H1 (cell line): ENCODE measurements at regions not wholly inside any gene's neighbourhood (a gene's known extent, or its start where the extent isn't known, plus 50 kb on each side); places are given as distances from the start of the nearest gene placed in this dataset.
"Not testable (repeated sequence)": the region's sequence is repeated elsewhere in the genome, so short reads cannot be mapped to it uniquely, and the experiment has no call there.

Experiments used
- CTCF ChIA-PET: fragments of 300-600 bp; sonication (Branson Sonifier 250); formaldehyde crosslinking; loops from one replicate; lab custom pipeline; 2021; ENCODE audit not compliant: partially characterized antibody; lab: Charles Lee
- POLR2A ChIA-PET: fragments of 300-600 bp; sonication (Branson Sonifier 250); formaldehyde crosslinking; loops from one replicate; lab custom pipeline; 2021; ENCODE audit warnings: inconsistent platforms; ENCODE audit not compliant: partially characterized antibody; lab: Charles Lee
- DNase-seq, 2 experiments: peaks; one replicate each; pipeline versions ENCODE4 v3.0.0 to v3.0.0-alpha.2; 2010 to 2022; ENCODE audit warnings: low spot score in 2 of 2, low read depth in 1 of 2, mixed read lengths in 1 of 2
- FAIRE-seq: peaks from 2 replicates; lab custom pipeline; 2011; peaks lifted over from hg19 to GRCh38; lab: Jason Lieb, UNC
- H2AFZ ChIP-seq: 2 replicates; pipeline ENCODE4 v1.8.1; 2012; ENCODE audit warnings: low read length, inconsistent platforms
- H2AK5ac ChIP-seq: 2 replicates; pipeline ENCODE4 v1.6.1; 2013; ENCODE audit warnings: low read depth, low read length
- H2BK120ac ChIP-seq: replicated peaks from 2 replicates; pipeline ENCODE3; 2013; ENCODE audit warnings: low read depth, low read length, inconsistent platforms
- H2BK12ac ChIP-seq: 2 replicates; pipeline ENCODE4 v1.6.1; 2013; ENCODE audit warnings: low read depth, low read length
- H2BK15ac ChIP-seq: 2 replicates; pipeline ENCODE4 v1.6.1; 2013; ENCODE audit warnings: low read length
- H2BK20ac ChIP-seq: 2 replicates; pipeline ENCODE4 v1.6.1; 2013; ENCODE audit warnings: low read length
- H2BK5ac ChIP-seq: 2 replicates; pipeline ENCODE4 v1.6.1; 2013; ENCODE audit warnings: low read depth, low read length
- H3K14ac ChIP-seq: 2 replicates; pipeline ENCODE4 v1.6.1; 2013; ENCODE audit warnings: inconsistent platforms; ENCODE audit not compliant: insufficient read length
- H3K18ac ChIP-seq: 2 replicates; pipeline ENCODE4 v1.6.1; 2013; ENCODE audit warnings: low read length; ENCODE audit errors: extremely low read depth
- H3K23ac ChIP-seq: 2 replicates; pipeline ENCODE4 v1.6.1; 2013; ENCODE audit warnings: inconsistent platforms; ENCODE audit not compliant: insufficient read length
- H3K23me2 ChIP-seq: 2 replicates; pipeline ENCODE4 v1.6.1; 2013; ENCODE audit warnings: low read depth, low read length
- H3K27ac ChIP-seq: 2 replicates; pipeline ENCODE4 v1.6.1; 2011; ENCODE audit warnings: low read depth, low read length, inconsistent platforms
- H3K27me3 ChIP-seq, 4 experiments: replicated peaks in 1 of 4; 1 replicate in 1 of 4; 2 replicates in 3 of 4; pipeline versions ENCODE4 v1.6.1 to v1.8.1; 2011 to 2013; ENCODE audit warnings: low read length in 3 of 4, mild to moderate bottlenecking in 3 of 4, inconsistent platforms in 2 of 4, mixed read lengths in 2 of 4, moderate library complexity in 1 of 4; ENCODE audit not compliant: control insufficient read depth in 3 of 4, insufficient read depth in 3 of 4; ENCODE audit errors: extremely low read depth in 1 of 4
- H3K36me3 ChIP-seq, 4 experiments: 2 replicates each; pipeline versions ENCODE4 v1.6.1 to v1.8.1; 2011 to 2013; ENCODE audit warnings: mild to moderate bottlenecking in 4 of 4, low read length in 3 of 4, moderate library complexity in 2 of 4, control low read depth in 1 of 4, inconsistent platforms in 1 of 4; ENCODE audit not compliant: insufficient read depth in 4 of 4, control insufficient read depth in 2 of 4
- H3K4ac ChIP-seq: replicated peaks from 2 replicates; pipeline ENCODE3; 2013; ENCODE audit warnings: low read length, low read depth, mixed read lengths, inconsistent platforms; ENCODE audit not compliant: insufficient read length
- H3K4me1 ChIP-seq, 4 experiments: replicated peaks in 1 of 4; 1 replicate in 1 of 4; 2 replicates in 3 of 4; pipeline versions ENCODE4 v1.6.1 to v1.8.1; 2011 to 2013; ENCODE audit warnings: low read length in 3 of 4, inconsistent platforms in 2 of 4, mixed read lengths in 1 of 4; ENCODE audit not compliant: insufficient read depth in 4 of 4, control insufficient read depth in 3 of 4
- H3K4me2 ChIP-seq, 2 experiments: 2 replicates each; pipeline versions ENCODE4 v1.6.1 to v1.8.1; 2011 to 2013; ENCODE audit warnings: low read depth in 2 of 2, low read length in 2 of 2, control low read depth in 1 of 2, inconsistent platforms in 1 of 2, mild to moderate bottlenecking in 1 of 2; ENCODE audit not compliant: insufficient read depth in 1 of 2
- H3K4me3 ChIP-seq, 4 experiments: fragments of 200-600, 300-600 bp in 1 of 4; sonication (generic), shearing (Covaris generic), sonication (Bioruptor Twin) in 1 of 4; 2 replicates each; pipeline versions ENCODE4 v1.5.1 to v1.8.1; 2011 to 2016; ENCODE audit warnings: low read length in 4 of 4, low read depth in 3 of 4, control low read depth in 2 of 4, inconsistent platforms in 2 of 4, mild to moderate bottlenecking in 2 of 4, mixed read lengths in 1 of 4, moderate library complexity in 1 of 4; ENCODE audit not compliant: insufficient read depth in 2 of 4; ENCODE audit errors: extremely low read depth in 1 of 4
- H3K56ac ChIP-seq: replicated peaks from 2 replicates; pipeline ENCODE3; 2013; ENCODE audit warnings: low read depth, mild to moderate bottlenecking, mixed read lengths, low read length, inconsistent platforms; ENCODE audit not compliant: insufficient read length
- H3K79me1 ChIP-seq: 2 replicates; pipeline ENCODE4 v1.6.1; 2013; ENCODE audit warnings: low read depth, low read length, control low read depth
- H3K79me2 ChIP-seq, 2 experiments: 2 replicates each; pipeline versions ENCODE4 v1.6.1 to v1.8.1; 2012 to 2013; ENCODE audit warnings: low read length in 2 of 2, mild to moderate bottlenecking in 2 of 2, inconsistent platforms in 1 of 2; ENCODE audit not compliant: insufficient read depth in 2 of 2, control insufficient read depth in 1 of 2
- H3K9ac ChIP-seq, 4 experiments: replicated peaks in 1 of 4; 1 replicate in 1 of 4; 2 replicates in 3 of 4; pipeline versions ENCODE4 v1.6.1 to v1.8.1; 2011 to 2013; ENCODE audit warnings: low read depth in 3 of 4, low read length in 3 of 4, control low read depth in 2 of 4, mild to moderate bottlenecking in 2 of 4, moderate library complexity in 2 of 4, inconsistent platforms in 1 of 4; ENCODE audit errors: extremely low read depth in 1 of 4
- H3K9me3 ChIP-seq, 2 experiments: 2 replicates each; pipeline versions ENCODE4 v1.6.1 to v1.8.1; 2012 to 2013; ENCODE audit warnings: mild to moderate bottlenecking in 2 of 2, moderate library complexity in 2 of 2, control low read depth in 1 of 2, inconsistent platforms in 1 of 2, low read depth in 1 of 2, low read length in 1 of 2, mixed read lengths in 1 of 2; ENCODE audit not compliant: insufficient read depth in 2 of 2
- H4K20me1 ChIP-seq, 2 experiments: replicated peaks in 1 of 2; 2 replicates each; pipeline versions ENCODE3 to v1.8.1; 2011 to 2013; ENCODE audit warnings: inconsistent platforms in 2 of 2, low read length in 2 of 2, mild to moderate bottlenecking in 1 of 2; ENCODE audit not compliant: insufficient read depth in 2 of 2, control insufficient read depth in 1 of 2
- H4K5ac ChIP-seq: 2 replicates; pipeline ENCODE4 v1.6.1; 2013; ENCODE audit warnings: low read length, low read depth, mixed read lengths, inconsistent platforms; ENCODE audit not compliant: insufficient read length
- H4K8ac ChIP-seq: 2 replicates; pipeline ENCODE4 v1.8.0; 2013; ENCODE audit warnings: mild to moderate bottlenecking, moderate library complexity, low read length, inconsistent platforms; ENCODE audit not compliant: insufficient read depth; ENCODE audit errors: extremely low read depth
- H4K91ac ChIP-seq: replicated peaks from 2 replicates; pipeline ENCODE3; 2013; ENCODE audit warnings: low read length, mixed read lengths, inconsistent platforms; ENCODE audit not compliant: insufficient read length
- WGBS, 2 experiments: shearing (Covaris generic) in 1 of 2; methylation state at CpG; one replicate each; pipeline versions ENCODE4 v1.1.6 to v1.1.7; 2013 to 2015; ENCODE audit warnings: low lambda C conversion rate in 2 of 2, mixed read lengths in 2 of 2, inconsistent platforms in 1 of 2, low coverage in 1 of 2, missing lambda C conversion rate in 1 of 2; ENCODE audit not compliant: insufficient replicate concordance in 2 of 2, insufficient coverage in 1 of 2, insufficient read length in 1 of 2; ENCODE audit errors: extremely low coverage in 1 of 2, missing lambda C conversion rate in 1 of 2; 5-methylcytosine and 5-hydroxymethylcytosine counted together

DNA sequence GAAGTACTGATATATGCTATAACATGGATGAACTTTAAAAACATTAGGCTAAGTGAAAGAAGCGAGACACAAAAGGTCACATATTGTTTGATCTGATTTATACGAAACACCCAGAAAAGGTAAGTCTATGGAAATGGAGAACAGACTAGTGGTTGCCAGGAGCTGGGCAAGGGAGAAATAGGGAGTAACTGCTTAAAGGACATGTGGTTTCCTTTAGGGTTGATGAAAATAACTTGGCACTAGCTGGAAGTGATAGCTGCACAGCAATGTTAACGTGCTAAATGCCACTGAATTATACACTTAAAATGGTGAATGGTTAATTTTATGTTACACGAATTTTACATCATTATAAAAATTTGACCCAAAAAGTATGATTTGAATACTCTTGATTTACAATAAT is 147.7 kb downstream of the SPATA31A1 start:
- H3K27ac ChIP-seq, H2BK120ac ChIP-seq, H2AK5ac ChIP-seq, H3K27me3 ChIP-seq, H2BK20ac ChIP-seq, H3K79me2 ChIP-seq, DNase-seq, H2AFZ ChIP-seq, H3K23ac ChIP-seq, H2BK12ac ChIP-seq, CTCF ChIA-PET, POLR2A ChIA-PET, H4K5ac ChIP-seq, H3K23me2 ChIP-seq, H3K14ac ChIP-seq, H3K18ac ChIP-seq, H3K56ac ChIP-seq, H4K20me1 ChIP-seq, H3K9ac ChIP-seq, H2BK15ac ChIP-seq, H2BK5ac ChIP-seq, FAIRE-seq, H4K91ac ChIP-seq, H3K36me3 ChIP-seq, H3K9me3 ChIP-seq, H3K4me1 ChIP-seq, H3K79me1 ChIP-seq, H3K4me2 ChIP-seq, H3K4me3 ChIP-seq, H4K8ac ChIP-seq, H3K4ac ChIP-seq: not testable (repeated sequence)
- no CpG with 5 or more reads among the region's 4 CpGs for WGBS, 2 experiments

GRCh38 chr9:39527387-39528029 is 172.0 kb downstream of the SPATA31A1 start:
- H4K91ac ChIP-seq, FAIRE-seq, H4K20me1 ChIP-seq, H3K79me2 ChIP-seq, H4K5ac ChIP-seq, H2BK12ac ChIP-seq, H3K4me2 ChIP-seq, POLR2A ChIA-PET, CTCF ChIA-PET, H3K27ac ChIP-seq, H3K56ac ChIP-seq, H2AK5ac ChIP-seq, H3K23ac ChIP-seq, H3K23me2 ChIP-seq, H2BK20ac ChIP-seq, H3K4me1 ChIP-seq, DNase-seq, H2BK5ac ChIP-seq, H3K9me3 ChIP-seq, H2BK120ac ChIP-seq, H3K4me3 ChIP-seq, H4K8ac ChIP-seq, H3K9ac ChIP-seq, H3K27me3 ChIP-seq, H3K4ac ChIP-seq, H2AFZ ChIP-seq, H3K36me3 ChIP-seq, H3K79me1 ChIP-seq, H2BK15ac ChIP-seq, H3K14ac ChIP-seq, H3K18ac ChIP-seq: not testable (repeated sequence)
- 67% methylated on average over 1 of the region's 9 CpGs; no CpG with 5 or more reads in 1 of the 2 experiments for WGBS, 2 experiments
